K562 (cell line): ENCODE measurements at regions not wholly inside any gene's neighbourhood (a gene's known extent, or its start where the extent isn't known, plus 50 kb on each side); places are given as distances from the start of the nearest gene placed in this dataset.

ENCODE experiments used
- BMI1 ChIP-seq: fragments of 150-350 bp; IDR thresholded peaks from 2 replicates; pipeline ENCODE4 v1.6.1; 2014; ENCODE audit warnings: low read length
- CREB1 ChIP-seq, 2 experiments: sonication (generic) in 1 of 2; formaldehyde crosslinking in 1 of 2; IDR thresholded peaks; 2 replicates each; pipeline versions ENCODE4 v1.6.1 to v1.8.0; 2012 to 2022; ENCODE audit warnings: inconsistent platforms in 1 of 2, mild to moderate bottlenecking in 1 of 2, missing genetic modification reagents in 1 of 2, moderate library complexity in 1 of 2
- EP300 ChIP-seq: IDR thresholded peaks from 2 replicates; pipeline ENCODE4 v1.6.1; 2012; ENCODE audit warnings: low read length, improper control_type of control experiment
- FOXJ2 ChIP-seq: fragments of 200-800 bp; sonication (Bioruptor generic); IDR thresholded peaks from 2 replicates; pipeline ENCODE4 v1.6.1; 2016; ENCODE audit warnings: missing genetic modification characterization, missing compliant biosample characterization
- NFIC ChIP-seq: fragments of 450-650 bp; IDR thresholded peaks from 2 replicates; pipeline ENCODE4 v1.6.1; 2017; ENCODE audit warnings: mild to moderate bottlenecking, inconsistent platforms
- RBM17 ChIP-seq: fragments of 200-400 bp; formaldehyde crosslinking; IDR thresholded peaks from 2 replicates; pipeline ENCODE4 v1.6.1; 2017; ENCODE audit warnings: low read depth, mild to moderate bottlenecking, low read length, borderline replicate concordance
- U2AF2 ChIP-seq: fragments of 200-400 bp; formaldehyde crosslinking; optimal IDR thresholded peaks from 2 replicates; pipeline ENCODE3; 2017; ENCODE audit warnings: low read depth, mild to moderate bottlenecking, low read length
- YY1 ChIP-seq, 3 experiments: IDR thresholded peaks; 2 replicates each; pipeline ENCODE4 v1.6.1; 2011; ENCODE audit warnings: low read length in 2 of 3, mild to moderate bottlenecking in 2 of 3, moderate library complexity in 2 of 3, borderline replicate concordance in 1 of 3, control low read depth in 1 of 3, low read depth in 1 of 3; ENCODE audit not compliant: insufficient read depth in 3 of 3, insufficient replicate concordance in 2 of 3, control insufficient read depth in 1 of 3, insufficient read length in 1 of 3; ENCODE audit errors: extremely low read depth in 1 of 3
- TF ChIP-seq, protein P1 (sequence below), 2 experiments: fragments of 450-650 bp; IDR thresholded peaks; 2 replicates each; pipeline ENCODE4 v1.6.1; 2018; ENCODE audit warnings: mild to moderate bottlenecking in 2 of 2, low read depth in 1 of 2; ENCODE audit not compliant: partially characterized antibody in 2 of 2
- TF ChIP-seq, protein P2 (sequence below), 2 experiments: fragments of 450-650 bp in 1 of 2; sonication (generic) in 1 of 2; formaldehyde crosslinking; conservative IDR thresholded peaks; 2 replicates each; pipeline versions ENCODE4 v1.4.0 to v1.8.1; 2020 to 2022; ENCODE audit warnings: mild to moderate bottlenecking in 1 of 2, missing genetic modification reagents in 1 of 2
- TF ChIP-seq, protein P3 (sequence below), 3 experiments: IDR thresholded peaks in 2 of 3; conservative IDR thresholded peaks in 1 of 3; 2 replicates each; pipeline ENCODE4 v1.5.1; 2011 to 2012; ENCODE audit warnings: low read length in 3 of 3, mild to moderate bottlenecking in 3 of 3, control low read depth in 2 of 3, improper control_type of control experiment in 1 of 3, inconsistent platforms in 1 of 3, low read depth in 1 of 3, mixed read lengths in 1 of 3, moderate library complexity in 1 of 3; ENCODE audit not compliant: insufficient read depth in 2 of 3
- TF ChIP-seq, protein P4 (sequence below), 2 experiments: fragments of 450-650 bp; formaldehyde crosslinking in 1 of 2; IDR thresholded peaks; 2 replicates each; pipeline versions ENCODE4 v1.4.0 to v1.6.1; 2014 to 2020; ENCODE audit warnings: mild to moderate bottlenecking in 2 of 2, borderline replicate concordance in 1 of 2, low read depth in 1 of 2

DNA sequence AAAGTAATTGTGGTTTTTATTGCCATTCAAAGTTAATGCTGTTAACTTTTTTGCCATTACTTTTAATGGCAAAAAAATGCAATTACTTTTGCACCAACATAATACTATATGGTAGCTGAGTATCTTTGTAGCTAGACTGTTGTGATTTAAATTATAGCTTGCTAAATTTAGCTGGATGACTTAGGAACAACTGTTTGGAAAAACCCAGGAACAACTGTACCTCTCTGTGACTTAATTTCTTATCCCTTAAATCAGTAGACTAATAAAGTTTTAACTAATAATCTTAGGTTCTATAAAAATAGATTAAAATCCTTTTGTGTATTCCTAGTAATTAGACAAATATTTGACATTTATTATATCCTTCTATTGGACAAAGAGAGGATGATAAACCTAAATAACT is 268.2 kb downstream of the TENT5A start:
- TF ChIP-seq FOXJ2 (tag) = no peak
- no peak for TF ChIP-seq RBM17
- TF ChIP-seq YY1 (IDR thresholded peaks at IDR 0.05; ENCODE audit: borderline replicate concordance in 1 of 3, control insufficient read depth in 1 of 3, extremely low read depth in 1 of 3, insufficient read depth in 3 of 3, insufficient read length in 1 of 3, insufficient replicate concordance in 2 of 3, low read depth in 1 of 3, low read length in 2 of 3) = no peak
- no peak for TF ChIP-seq NFIC
- TF ChIP-seq U2AF2 = no peak
- TF ChIP-seq, protein P1, sequence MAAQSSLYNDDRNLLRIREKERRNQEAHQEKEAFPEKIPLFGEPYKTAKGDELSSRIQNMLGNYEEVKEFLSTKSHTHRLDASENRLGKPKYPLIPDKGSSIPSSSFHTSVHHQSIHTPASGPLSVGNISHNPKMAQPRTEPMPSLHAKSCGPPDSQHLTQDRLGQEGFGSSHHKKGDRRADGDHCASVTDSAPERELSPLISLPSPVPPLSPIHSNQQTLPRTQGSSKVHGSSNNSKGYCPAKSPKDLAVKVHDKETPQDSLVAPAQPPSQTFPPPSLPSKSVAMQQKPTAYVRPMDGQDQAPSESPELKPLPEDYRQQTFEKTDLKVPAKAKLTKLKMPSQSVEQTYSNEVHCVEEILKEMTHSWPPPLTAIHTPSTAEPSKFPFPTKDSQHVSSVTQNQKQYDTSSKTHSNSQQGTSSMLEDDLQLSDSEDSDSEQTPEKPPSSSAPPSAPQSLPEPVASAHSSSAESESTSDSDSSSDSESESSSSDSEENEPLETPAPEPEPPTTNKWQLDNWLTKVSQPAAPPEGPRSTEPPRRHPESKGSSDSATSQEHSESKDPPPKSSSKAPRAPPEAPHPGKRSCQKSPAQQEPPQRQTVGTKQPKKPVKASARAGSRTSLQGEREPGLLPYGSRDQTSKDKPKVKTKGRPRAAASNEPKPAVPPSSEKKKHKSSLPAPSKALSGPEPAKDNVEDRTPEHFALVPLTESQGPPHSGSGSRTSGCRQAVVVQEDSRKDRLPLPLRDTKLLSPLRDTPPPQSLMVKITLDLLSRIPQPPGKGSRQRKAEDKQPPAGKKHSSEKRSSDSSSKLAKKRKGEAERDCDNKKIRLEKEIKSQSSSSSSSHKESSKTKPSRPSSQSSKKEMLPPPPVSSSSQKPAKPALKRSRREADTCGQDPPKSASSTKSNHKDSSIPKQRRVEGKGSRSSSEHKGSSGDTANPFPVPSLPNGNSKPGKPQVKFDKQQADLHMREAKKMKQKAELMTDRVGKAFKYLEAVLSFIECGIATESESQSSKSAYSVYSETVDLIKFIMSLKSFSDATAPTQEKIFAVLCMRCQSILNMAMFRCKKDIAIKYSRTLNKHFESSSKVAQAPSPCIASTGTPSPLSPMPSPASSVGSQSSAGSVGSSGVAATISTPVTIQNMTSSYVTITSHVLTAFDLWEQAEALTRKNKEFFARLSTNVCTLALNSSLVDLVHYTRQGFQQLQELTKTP (IDR thresholded peaks at IDR 0.05; ENCODE audit: low read depth in 1 of 2, partially characterized antibody in 2 of 2) = no peak
- no peak for TF ChIP-seq BMI1
- TF ChIP-seq, protein P2, sequence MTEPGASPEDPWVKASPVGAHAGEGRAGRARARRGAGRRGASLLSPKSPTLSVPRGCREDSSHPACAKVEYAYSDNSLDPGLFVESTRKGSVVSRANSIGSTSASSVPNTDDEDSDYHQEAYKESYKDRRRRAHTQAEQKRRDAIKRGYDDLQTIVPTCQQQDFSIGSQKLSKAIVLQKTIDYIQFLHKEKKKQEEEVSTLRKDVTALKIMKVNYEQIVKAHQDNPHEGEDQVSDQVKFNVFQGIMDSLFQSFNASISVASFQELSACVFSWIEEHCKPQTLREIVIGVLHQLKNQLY (CRISPR knock-in tag; conservative IDR thresholded peaks at IDR 0.05) = no peak
- no peak for TF ChIP-seq EP300
- TF ChIP-seq, protein P3, sequence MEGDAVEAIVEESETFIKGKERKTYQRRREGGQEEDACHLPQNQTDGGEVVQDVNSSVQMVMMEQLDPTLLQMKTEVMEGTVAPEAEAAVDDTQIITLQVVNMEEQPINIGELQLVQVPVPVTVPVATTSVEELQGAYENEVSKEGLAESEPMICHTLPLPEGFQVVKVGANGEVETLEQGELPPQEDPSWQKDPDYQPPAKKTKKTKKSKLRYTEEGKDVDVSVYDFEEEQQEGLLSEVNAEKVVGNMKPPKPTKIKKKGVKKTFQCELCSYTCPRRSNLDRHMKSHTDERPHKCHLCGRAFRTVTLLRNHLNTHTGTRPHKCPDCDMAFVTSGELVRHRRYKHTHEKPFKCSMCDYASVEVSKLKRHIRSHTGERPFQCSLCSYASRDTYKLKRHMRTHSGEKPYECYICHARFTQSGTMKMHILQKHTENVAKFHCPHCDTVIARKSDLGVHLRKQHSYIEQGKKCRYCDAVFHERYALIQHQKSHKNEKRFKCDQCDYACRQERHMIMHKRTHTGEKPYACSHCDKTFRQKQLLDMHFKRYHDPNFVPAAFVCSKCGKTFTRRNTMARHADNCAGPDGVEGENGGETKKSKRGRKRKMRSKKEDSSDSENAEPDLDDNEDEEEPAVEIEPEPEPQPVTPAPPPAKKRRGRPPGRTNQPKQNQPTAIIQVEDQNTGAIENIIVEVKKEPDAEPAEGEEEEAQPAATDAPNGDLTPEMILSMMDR (IDR thresholded peaks at IDR 0.05 in 2 of 3, conservative IDR thresholded peaks at IDR 0.05 in 1 of 3; ENCODE audit: insufficient read depth in 2 of 3, low read depth in 1 of 3, low read length in 3 of 3) = no peak
- TF ChIP-seq, protein P4, sequence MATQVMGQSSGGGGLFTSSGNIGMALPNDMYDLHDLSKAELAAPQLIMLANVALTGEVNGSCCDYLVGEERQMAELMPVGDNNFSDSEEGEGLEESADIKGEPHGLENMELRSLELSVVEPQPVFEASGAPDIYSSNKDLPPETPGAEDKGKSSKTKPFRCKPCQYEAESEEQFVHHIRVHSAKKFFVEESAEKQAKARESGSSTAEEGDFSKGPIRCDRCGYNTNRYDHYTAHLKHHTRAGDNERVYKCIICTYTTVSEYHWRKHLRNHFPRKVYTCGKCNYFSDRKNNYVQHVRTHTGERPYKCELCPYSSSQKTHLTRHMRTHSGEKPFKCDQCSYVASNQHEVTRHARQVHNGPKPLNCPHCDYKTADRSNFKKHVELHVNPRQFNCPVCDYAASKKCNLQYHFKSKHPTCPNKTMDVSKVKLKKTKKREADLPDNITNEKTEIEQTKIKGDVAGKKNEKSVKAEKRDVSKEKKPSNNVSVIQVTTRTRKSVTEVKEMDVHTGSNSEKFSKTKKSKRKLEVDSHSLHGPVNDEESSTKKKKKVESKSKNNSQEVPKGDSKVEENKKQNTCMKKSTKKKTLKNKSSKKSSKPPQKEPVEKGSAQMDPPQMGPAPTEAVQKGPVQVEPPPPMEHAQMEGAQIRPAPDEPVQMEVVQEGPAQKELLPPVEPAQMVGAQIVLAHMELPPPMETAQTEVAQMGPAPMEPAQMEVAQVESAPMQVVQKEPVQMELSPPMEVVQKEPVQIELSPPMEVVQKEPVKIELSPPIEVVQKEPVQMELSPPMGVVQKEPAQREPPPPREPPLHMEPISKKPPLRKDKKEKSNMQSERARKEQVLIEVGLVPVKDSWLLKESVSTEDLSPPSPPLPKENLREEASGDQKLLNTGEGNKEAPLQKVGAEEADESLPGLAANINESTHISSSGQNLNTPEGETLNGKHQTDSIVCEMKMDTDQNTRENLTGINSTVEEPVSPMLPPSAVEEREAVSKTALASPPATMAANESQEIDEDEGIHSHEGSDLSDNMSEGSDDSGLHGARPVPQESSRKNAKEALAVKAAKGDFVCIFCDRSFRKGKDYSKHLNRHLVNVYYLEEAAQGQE (IDR thresholded peaks at IDR 0.05; ENCODE audit: borderline replicate concordance) = no peak
- TF ChIP-seq, protein P4 (CRISPR knock-in tag; IDR thresholded peaks at IDR 0.05; ENCODE audit: low read depth) = no peak
- no peak for TF ChIP-seq CREB1 (IDR thresholded peaks at IDR 0.05)
- no peak for TF ChIP-seq CREB1 (CRISPR knock-in tag; IDR thresholded peaks at IDR 0.05)
